ENCODE measurements at regions not wholly inside any gene's neighbourhood (a gene's known extent, or its start where the extent isn't known, plus 50 kb on each side); places are given as distances from the start of the nearest gene placed in this dataset.

DNA sequence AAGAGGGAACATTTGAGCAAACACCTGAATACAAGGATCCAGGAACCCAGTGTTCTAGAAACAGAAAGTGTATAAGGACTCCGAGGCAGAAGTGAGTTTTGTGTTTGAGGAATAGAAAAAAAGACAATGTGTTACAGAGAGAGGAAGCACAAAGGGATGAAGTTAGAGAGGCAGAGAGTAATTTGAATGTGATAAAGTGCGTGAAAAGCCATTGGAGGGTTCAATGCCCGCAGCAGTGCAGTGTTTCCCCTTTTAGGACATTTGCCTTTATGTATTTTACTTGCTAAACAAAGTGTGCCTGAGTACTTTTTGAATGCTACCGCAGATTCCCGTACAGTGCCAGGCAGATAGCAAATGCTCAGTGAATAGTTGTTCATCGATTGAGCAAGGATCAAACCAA, 508.5 kb downstream of the RAB38 start:
- TF ChIP-seq, protein P1, sequence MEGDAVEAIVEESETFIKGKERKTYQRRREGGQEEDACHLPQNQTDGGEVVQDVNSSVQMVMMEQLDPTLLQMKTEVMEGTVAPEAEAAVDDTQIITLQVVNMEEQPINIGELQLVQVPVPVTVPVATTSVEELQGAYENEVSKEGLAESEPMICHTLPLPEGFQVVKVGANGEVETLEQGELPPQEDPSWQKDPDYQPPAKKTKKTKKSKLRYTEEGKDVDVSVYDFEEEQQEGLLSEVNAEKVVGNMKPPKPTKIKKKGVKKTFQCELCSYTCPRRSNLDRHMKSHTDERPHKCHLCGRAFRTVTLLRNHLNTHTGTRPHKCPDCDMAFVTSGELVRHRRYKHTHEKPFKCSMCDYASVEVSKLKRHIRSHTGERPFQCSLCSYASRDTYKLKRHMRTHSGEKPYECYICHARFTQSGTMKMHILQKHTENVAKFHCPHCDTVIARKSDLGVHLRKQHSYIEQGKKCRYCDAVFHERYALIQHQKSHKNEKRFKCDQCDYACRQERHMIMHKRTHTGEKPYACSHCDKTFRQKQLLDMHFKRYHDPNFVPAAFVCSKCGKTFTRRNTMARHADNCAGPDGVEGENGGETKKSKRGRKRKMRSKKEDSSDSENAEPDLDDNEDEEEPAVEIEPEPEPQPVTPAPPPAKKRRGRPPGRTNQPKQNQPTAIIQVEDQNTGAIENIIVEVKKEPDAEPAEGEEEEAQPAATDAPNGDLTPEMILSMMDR (IDR thresholded peaks at IDR 0.05), result no peak
- no peak for TF ChIP-seq POLR2A (IDR thresholded peaks at IDR 0.05)
